ENCODE measurements at regions not wholly inside any gene's neighbourhood (a gene's known extent, or its start where the extent isn't known, plus 50 kb on each side); places are given as distances from the start of the nearest gene placed in this dataset.

DNA sequence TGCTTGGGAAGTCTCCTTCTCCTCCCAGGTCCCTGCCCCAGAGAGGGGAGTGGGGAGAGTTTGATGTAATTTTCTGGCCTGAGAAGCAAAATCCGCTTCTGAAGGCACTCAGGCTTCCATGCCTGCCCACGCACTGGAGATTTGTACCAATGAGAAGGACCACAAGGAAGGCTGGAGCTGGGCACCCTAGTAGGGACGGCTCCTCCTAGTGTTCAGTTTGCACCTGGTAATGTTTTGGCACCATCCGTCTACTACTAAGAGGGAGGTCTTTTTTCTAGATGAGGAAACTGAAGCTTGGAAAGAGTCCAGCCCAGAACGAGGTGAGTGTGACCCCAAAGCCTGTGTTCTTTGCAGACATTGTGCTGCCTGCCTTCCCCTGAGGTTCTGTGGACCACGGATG, 83.6 kb upstream of the NLRP1 start:
- H2AFZ ChIP-seq (replicated peaks; ENCODE audit: low read length, poor library complexity) = no peak overlapping the region
- peak overlapping the region; percentile 62 for H2AK9ac ChIP-seq (replicated peaks; ENCODE audit: low read depth, low read length, poor library complexity)
- no peak overlapping the region for H3K18ac ChIP-seq (ENCODE audit: low read depth, low read length)
- in situ Hi-C loops (cut with MboI; ENCODE audit: low sequenced_read_pairs) = no loop called here
- H3K9ac ChIP-seq (ENCODE audit: low read depth, low read length) = no peak overlapping the region
- DNase-seq (no peak), ATAC-seq (ENCODE audit: low read depth) (no peak)
- H4K8ac ChIP-seq (ENCODE audit: low read depth in 2 of 2, low read length in 2 of 2) = no peak overlapping the region
- H4K5ac ChIP-seq (ENCODE audit: low read depth, low read length) = no peak overlapping the region
- H2BK15ac ChIP-seq (ENCODE audit: low read depth, low read length) = no peak overlapping the region
- no peak overlapping the region for H3K4me3 ChIP-seq (ENCODE audit: insufficient read depth, low read depth, low read length)
- H3K9me3 ChIP-seq (ENCODE audit: control insufficient read depth, insufficient read depth, low read length) = no peaks in the 10 kb centered on the region
- no peak overlapping the region for H2BK5ac ChIP-seq (ENCODE audit: low read depth, low read length, poor library complexity, severe bottlenecking)
- no peak overlapping the region for H2BK20ac ChIP-seq (ENCODE audit: low read depth, low read length)
- 74% methylated on average over 4 of the region's 6 CpGs; no CpG with 5 or more reads in 1 of the 2 experiments for WGBS, 2 experiments (ENCODE audit: extremely low coverage in 2 of 2, insufficient read length in 1 of 2)
- H2BK120ac ChIP-seq (ENCODE audit: low read depth, low read length) = no peak overlapping the region
- H3K14ac ChIP-seq (replicated peaks; ENCODE audit: low read depth, low read length) = no peak overlapping the region
- ChIA-PET CTCF (no interaction called here), POLR2A (ENCODE audit: unreplicated experiment) (no interaction called here)
- TF ChIP-seq CEBPB (IDR thresholded peaks at IDR 0.05; ENCODE audit: low read depth, low read length) (no peak), CHD1 (IDR thresholded peaks at IDR 0.05; ENCODE audit: low read depth, low read length) (no peak), NFE2L2 (IDR thresholded peaks at IDR 0.05; ENCODE audit: low read depth, low read length) (no peak), RCOR1 (IDR thresholded peaks at IDR 0.05; ENCODE audit: insufficient replicate concordance, low read length) (no peak), FOS (IDR thresholded peaks at IDR 0.05; ENCODE audit: low read depth, low read length) (no peak), MAFK (IDR thresholded peaks at IDR 0.05; ENCODE audit: low read depth, low read length) (no peak), BHLHE40 (IDR thresholded peaks at IDR 0.05; ENCODE audit: low read depth, low read length) (no peak)
- H3K4me1 ChIP-seq (ENCODE audit: control insufficient read depth, insufficient read depth, low read length) = no peaks in the 10 kb centered on the region
- no peak overlapping the region for H3K27ac ChIP-seq (ENCODE audit: insufficient read depth, low read length)
- no peak overlapping the region for H2AK5ac ChIP-seq (ENCODE audit: low read depth, low read length)
- no peak overlapping the region for H3K23ac ChIP-seq (ENCODE audit: low read depth, low read length)
- dilution Hi-C loops (cut with HindIII; ENCODE audit: low sequenced_read_pairs, unreplicated experiment) = no loop called here
- intact Hi-C loops (cut with micrococcal nuclease) = no loop called here
- H3K79me1 ChIP-seq (ENCODE audit: low read depth in 1 of 2, low read length in 2 of 2) = no peaks in the 10 kb centered on the region
- H4K91ac ChIP-seq (ENCODE audit: insufficient read depth, low read depth, low read length) = no peak overlapping the region
- H3K27me3 ChIP-seq (ENCODE audit: control insufficient read depth, insufficient read depth, low read length) = peaks cover 2% of the 10 kb centered on the region; the same call in 1 of the 2 replicates
- no peaks in the 10 kb centered on the region for H3K36me3 ChIP-seq (ENCODE audit: control insufficient read depth, insufficient read depth, low read length)
- no TSS peak for BruUV-seq (replicated peaks)
- H3K4ac ChIP-seq (ENCODE audit: low read depth, low read length) = no peak overlapping the region
- H4K20me1 ChIP-seq (ENCODE audit: insufficient read depth, low read length) = no peaks in the 10 kb centered on the region
- H3K9me1 ChIP-seq (ENCODE audit: insufficient read depth, low read length) = no peaks in the 10 kb centered on the region
- no peak overlapping the region for H3K4me2 ChIP-seq (ENCODE audit: low read depth, low read length)
- H3K56ac ChIP-seq (ENCODE audit: extremely low read depth, insufficient read depth, low read length) = no peak overlapping the region
